Left lung (tissue), 4 donors: ENCODE measurements at regions not wholly inside any gene's neighbourhood (a gene's known extent, or its start where the extent isn't known, plus 50 kb on each side); places are given as distances from the start of the nearest gene placed in this dataset.

Source experiments
- ATAC-seq: fragments of 200-7000 bp; cut with Tn5 transposase; one replicate; pipeline ENCODE4 v1.9.1; 2020; ENCODE audit warnings: moderate library complexity
- DNase-seq, 4 donors: peaks; one replicate each; pipeline ENCODE4 v3.0.0-alpha.2; 2013 to 2020
- H3K27ac ChIP-seq, 2 donors: fragments of 200-600 bp; sonication (generic) in 1 of 2; one replicate each; pipeline versions ENCODE4 v1.5.0 to v1.8.0; 2020 to 2021
- H3K27me3 ChIP-seq, 2 donors: fragments of 200-600 bp; sonication (generic) in 1 of 2; one replicate each; pipeline versions ENCODE4 v1.5.0 to v1.8.0; 2020 to 2021
- H3K36me3 ChIP-seq, 2 donors: fragments of 200-600 bp; sonication (generic) in 1 of 2; one replicate each; pipeline versions ENCODE4 v1.5.0 to v1.8.0; 2020 to 2021
- H3K4me1 ChIP-seq, 2 donors: fragments of 200-600 bp; one replicate each; pipeline ENCODE4 v1.8.0; 2021
- H3K4me3 ChIP-seq, 2 donors: fragments of 200-600 bp; sonication (generic) in 1 of 2; one replicate each; pipeline versions ENCODE4 v1.5.0 to v1.8.0; 2020 to 2021; ENCODE audit warnings: mild to moderate bottlenecking in 1 of 2
- H3K9me3 ChIP-seq, 2 donors: fragments of 200-600 bp; sonication (generic) in 1 of 2; one replicate each; pipeline versions ENCODE4 v1.5.0 to v1.8.0; 2020 to 2021
- intact Hi-C, 2 donors: fragments of 100-400 bp; cut with DNase I; formaldehyde crosslinking; loops; one replicate each; pipeline versions ENCODE4 v1.11.2 to v1.14.2; 2022
- TF ChIP-seq, protein P1 (sequence below), 2 donors: fragments of 200-600 bp; sonication (generic) in 1 of 2; IDR thresholded peaks; one replicate each; pipeline versions ENCODE4 v1.5.0 to v1.8.0; 2021; ENCODE audit warnings: antibody characterized with exemption in 2 of 2
- donor health status: DM: no; HTN: yes; CAD: no.
- donor health status: DM: no; HTN: no; CAD: no.

DNA sequence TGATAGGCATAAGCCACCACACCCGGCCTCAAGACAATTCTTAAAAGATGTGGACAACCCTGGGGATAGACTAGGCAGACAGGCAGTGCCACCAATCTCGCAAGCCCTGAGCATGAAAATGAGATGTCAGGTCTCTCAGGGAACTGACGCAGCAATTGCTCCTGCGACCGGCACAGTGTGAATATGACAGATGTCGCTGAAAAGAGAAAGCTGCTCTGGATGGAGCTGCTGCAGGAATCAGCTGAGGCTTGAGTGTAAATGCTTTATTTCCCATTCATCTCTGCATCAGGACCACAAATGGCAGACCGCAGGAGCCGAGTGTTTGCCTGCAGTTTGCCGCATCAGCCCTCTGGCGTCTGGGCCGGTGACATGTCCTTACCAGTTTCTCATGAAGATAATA, 68.4 kb downstream of the TFAP2C start:
- no peak for DNase-seq
- H3K36me3 ChIP-seq, result no peaks in the 10 kb centered on the region
- TF ChIP-seq, protein P1, sequence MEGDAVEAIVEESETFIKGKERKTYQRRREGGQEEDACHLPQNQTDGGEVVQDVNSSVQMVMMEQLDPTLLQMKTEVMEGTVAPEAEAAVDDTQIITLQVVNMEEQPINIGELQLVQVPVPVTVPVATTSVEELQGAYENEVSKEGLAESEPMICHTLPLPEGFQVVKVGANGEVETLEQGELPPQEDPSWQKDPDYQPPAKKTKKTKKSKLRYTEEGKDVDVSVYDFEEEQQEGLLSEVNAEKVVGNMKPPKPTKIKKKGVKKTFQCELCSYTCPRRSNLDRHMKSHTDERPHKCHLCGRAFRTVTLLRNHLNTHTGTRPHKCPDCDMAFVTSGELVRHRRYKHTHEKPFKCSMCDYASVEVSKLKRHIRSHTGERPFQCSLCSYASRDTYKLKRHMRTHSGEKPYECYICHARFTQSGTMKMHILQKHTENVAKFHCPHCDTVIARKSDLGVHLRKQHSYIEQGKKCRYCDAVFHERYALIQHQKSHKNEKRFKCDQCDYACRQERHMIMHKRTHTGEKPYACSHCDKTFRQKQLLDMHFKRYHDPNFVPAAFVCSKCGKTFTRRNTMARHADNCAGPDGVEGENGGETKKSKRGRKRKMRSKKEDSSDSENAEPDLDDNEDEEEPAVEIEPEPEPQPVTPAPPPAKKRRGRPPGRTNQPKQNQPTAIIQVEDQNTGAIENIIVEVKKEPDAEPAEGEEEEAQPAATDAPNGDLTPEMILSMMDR (IDR thresholded peaks at IDR 0.05), result no peak
- H3K27me3 ChIP-seq, result peaks cover 0 to 7% of the 10 kb centered on the region in 2 donors
- no peaks in the 10 kb centered on the region for H3K4me1 ChIP-seq
- no peak overlapping the region for H3K4me3 ChIP-seq
- no peaks in the 10 kb centered on the region for H3K9me3 ChIP-seq
- intact Hi-C loops, result no loop called here
- no peak overlapping the region for H3K27ac ChIP-seq
- no peak for ATAC-seq

DNA sequence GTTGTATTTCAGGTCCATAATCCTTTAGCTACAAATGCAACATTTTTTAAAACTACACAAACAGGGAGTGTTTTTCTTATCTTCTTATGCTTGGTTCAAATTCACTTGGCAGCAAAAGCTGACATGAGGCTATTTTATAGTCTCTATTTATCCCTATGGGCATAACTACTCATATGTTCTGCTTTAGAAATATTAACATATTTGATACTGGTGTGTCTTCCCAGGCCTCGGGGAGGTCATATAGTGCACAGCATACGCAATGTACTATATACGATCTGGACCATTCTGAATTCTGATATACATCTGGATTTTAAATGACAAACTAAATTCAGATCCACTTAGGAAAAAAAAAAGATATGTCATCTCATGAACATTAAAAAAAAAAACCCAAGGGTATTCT, 69.2 kb downstream of the TFAP2C start:
- intact Hi-C loops, result no loop called here

DNA sequence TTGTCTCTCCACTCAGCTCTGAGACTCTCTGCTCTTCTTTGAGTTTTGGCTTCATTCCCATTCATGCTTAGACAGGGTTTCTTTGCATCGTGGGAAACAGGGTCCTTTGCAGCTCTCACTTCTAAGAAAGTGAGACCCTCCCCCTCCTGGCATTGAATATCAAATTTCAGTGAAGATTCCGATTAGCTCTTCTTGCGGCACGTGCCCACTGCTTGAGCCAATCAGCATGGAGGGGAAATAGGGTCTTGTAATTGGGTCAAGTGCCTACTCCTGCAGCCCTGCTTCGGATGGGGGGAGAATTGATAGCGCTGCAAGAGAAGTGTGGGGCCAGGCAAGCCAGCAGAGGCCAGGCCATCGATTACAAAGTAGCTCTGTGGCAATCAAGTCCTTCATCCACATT, 69.6 kb downstream of the TFAP2C start:
- DNase-seq, result no peak
- Histone ChIP-seq H3K27ac (no peak overlapping the region), H3K4me3 (no peak overlapping the region), H3K36me3 (no peaks in the 10 kb centered on the region), H3K27me3 (no peaks in the 10 kb centered on the region), H3K4me1 (no peaks in the 10 kb centered on the region), H3K9me3 (no peaks in the 10 kb centered on the region)
- intact Hi-C loops, result no loop called here
- ATAC-seq, result no peak
- TF ChIP-seq, protein P1 (IDR thresholded peaks at IDR 0.05), result no peak

More for the DNA sequence above, 69.2 kb downstream of the TFAP2C start:
- Histone ChIP-seq H3K9me3 (no peaks in the 10 kb centered on the region), H3K4me1 (no peaks in the 10 kb centered on the region), H3K36me3 (no peaks in the 10 kb centered on the region), H3K27me3 (no peaks in the 10 kb centered on the region), H3K4me3 (no peak overlapping the region), H3K27ac (no peak overlapping the region)
- DNase-seq, result no peak
- TF ChIP-seq, protein P1 (IDR thresholded peaks at IDR 0.05), result no peak
- no peak for ATAC-seq

DNA sequence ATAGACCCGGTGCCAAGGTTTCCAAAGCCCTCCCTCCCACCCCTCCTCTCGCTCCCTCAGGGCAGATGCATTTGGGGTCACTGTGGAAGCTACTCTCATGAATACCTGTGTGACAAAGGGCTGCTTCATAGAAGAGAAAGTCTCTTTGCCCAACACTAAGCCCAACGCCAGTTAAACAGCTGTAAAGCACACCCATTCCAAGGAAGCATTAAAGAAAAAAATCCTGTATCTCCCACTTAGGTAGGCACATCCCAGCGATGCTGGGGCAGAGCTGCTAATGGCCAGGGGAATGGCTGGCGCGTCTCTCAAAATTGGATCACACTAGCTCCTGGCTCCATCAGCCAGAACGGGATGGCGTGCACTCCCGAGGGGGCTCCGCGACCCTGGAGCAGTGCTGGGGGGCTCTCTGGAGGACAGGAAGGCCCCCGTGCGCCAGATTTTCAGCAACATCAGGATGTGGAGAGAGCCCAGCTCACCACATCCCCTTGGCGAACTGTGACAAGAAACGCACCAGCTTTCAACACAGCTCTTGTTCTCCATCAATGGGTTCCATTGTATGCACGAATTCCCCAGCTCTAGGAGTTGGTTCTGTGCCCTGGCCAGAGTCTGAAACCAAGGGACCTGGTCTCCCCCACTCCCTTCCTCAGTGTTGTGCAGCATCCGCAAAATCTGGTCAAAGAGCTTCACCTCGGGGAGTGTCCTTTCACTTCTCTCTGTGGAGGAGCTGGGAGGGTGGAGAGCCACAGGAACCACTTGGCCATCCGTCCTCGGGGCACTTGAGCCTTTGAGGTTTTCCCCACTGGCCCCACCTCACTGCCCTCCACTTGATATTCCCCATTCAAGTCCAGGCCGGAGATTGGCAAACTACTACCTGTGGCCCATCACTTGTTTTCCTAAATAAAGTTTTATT, 74.1 kb downstream of the TFAP2C start:
- no peak overlapping the region for H3K4me3 ChIP-seq
- no peaks in the 10 kb centered on the region for H3K9me3 ChIP-seq
- no peaks in the 10 kb centered on the region for H3K36me3 ChIP-seq
- no peak for DNase-seq
- H3K27ac ChIP-seq, result no peak overlapping the region
- TF ChIP-seq, protein P1 (IDR thresholded peaks at IDR 0.05), result no peak
- H3K27me3 ChIP-seq, result no peaks in the 10 kb centered on the region
- intact Hi-C loops, result no loop called here
- no peaks in the 10 kb centered on the region for H3K4me1 ChIP-seq
- no peak for ATAC-seq

DNA sequence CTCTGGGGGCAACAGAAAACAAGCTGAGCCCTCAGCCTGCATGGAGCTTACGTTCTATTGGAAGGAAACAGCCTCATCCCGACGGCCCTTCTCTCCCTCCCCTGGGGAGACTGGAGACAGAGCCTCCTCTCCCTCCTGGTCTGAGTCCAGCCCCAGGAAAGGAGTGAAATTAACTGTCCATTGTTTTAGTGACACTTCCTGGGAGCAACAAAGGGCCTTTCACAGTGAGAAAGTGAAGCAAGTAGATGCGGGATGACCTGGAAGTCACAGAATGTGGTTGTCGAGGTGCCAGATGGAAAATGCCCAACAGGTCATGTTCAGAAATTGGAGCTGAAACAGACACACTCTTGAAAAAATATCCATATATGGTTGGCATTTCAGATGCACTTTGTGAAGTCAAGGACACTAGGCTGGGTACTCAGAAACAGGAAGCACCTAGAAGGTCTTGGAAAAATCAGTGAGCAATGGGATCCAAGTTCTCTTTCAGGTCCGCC, 77.8 kb downstream of the TFAP2C start:
- TF ChIP-seq, protein P1 (IDR thresholded peaks at IDR 0.05), result no peak
- intact Hi-C loops, result no loop called here

More for the DNA sequence above, 77.8 kb downstream of the TFAP2C start:
- ATAC-seq, result no peak
- Histone ChIP-seq H3K27me3 (peaks cover 0 to 3% of the 10 kb centered on the region in 2 donors), H3K4me1 (no peaks in the 10 kb centered on the region), H3K4me3 (no peak overlapping the region), H3K27ac (no peak overlapping the region), H3K36me3 (no peaks in the 10 kb centered on the region), H3K9me3 (no peaks in the 10 kb centered on the region)
- DNase-seq, result no peak
